Endothelial cell of umbilical vein (primary cell): ENCODE measurements at regions not wholly inside any gene's neighbourhood (a gene's known extent, or its start where the extent isn't known, plus 50 kb on each side); places are given as distances from the start of the nearest gene placed in this dataset.

Experiments used
- BruUV-seq: library from RNA; stranded (reverse); fragments of 400-500 nt; replicated peaks from 2 replicates; lab custom pipeline; 2021; lab: Mats Ljungman, UMichigan
- CTCF ChIA-PET: fragments of 300-600, 350-600 bp; sonication (Branson Sonifier 250); formaldehyde crosslinking; loops from one replicate; lab custom pipeline; 2021; ENCODE audit warnings: antibody characterized with exemption, inconsistent platforms; lab: Charles Lee
- POLR2A ChIA-PET: fragments of 300-600, 350-600 bp; sonication (Branson Sonifier 250); formaldehyde crosslinking; loops from one replicate; lab custom pipeline; 2021; ENCODE audit warnings: antibody characterized with exemption, inconsistent platforms; lab: Charles Lee
- DNase-seq: peaks from one replicate; pipeline ENCODE4 v3.0.0-alpha.2; 2011; ENCODE audit warnings: low read depth, low spot score
- FAIRE-seq: peaks from 2 replicates; lab custom pipeline; 2011; peaks lifted over from hg19 to GRCh38; lab: Jason Lieb, UNC
- H2AFZ ChIP-seq: 2 replicates; pipeline ENCODE4 v1.6.0; 2012; ENCODE audit warnings: low read depth, low read length, control low read depth, inconsistent platforms
- H3K27ac ChIP-seq: 2 replicates; pipeline ENCODE4 v1.5.1; 2011; ENCODE audit warnings: low read depth, mild to moderate bottlenecking, control low read depth, low read length, moderate library complexity; ENCODE audit not compliant: insufficient read depth
- H3K27me3 ChIP-seq, 2 experiments: 2 replicates each; pipeline versions ENCODE4 v1.6.0 to v1.6.1; 2011; ENCODE audit warnings: low read length in 2 of 2, mixed read lengths in 1 of 2; ENCODE audit not compliant: control insufficient read depth in 2 of 2, insufficient read depth in 2 of 2
- H3K36me3 ChIP-seq, 2 experiments: 2 replicates in 1 of 2; 3 replicates in 1 of 2; pipeline ENCODE4 v1.5.1; 2011; ENCODE audit warnings: low read length in 2 of 2, mild to moderate bottlenecking in 1 of 2, moderate library complexity in 1 of 2; ENCODE audit not compliant: control insufficient read depth in 2 of 2, insufficient read depth in 2 of 2; ENCODE audit errors: extremely low read depth in 1 of 2
- H3K4me1 ChIP-seq: 3 replicates; pipeline ENCODE4 v1.5.1; 2011; ENCODE audit warnings: mild to moderate bottlenecking, low read length; ENCODE audit not compliant: control insufficient read depth, insufficient read depth; ENCODE audit errors: extremely low read depth
- H3K4me2 ChIP-seq: 2 replicates; pipeline ENCODE4 v1.6.1; 2011; ENCODE audit warnings: low read length, control low read depth, mixed read lengths; ENCODE audit not compliant: insufficient read depth
- H3K4me3 ChIP-seq, 3 experiments: fragments of 200-600 bp in 1 of 3; sonication (generic), shearing (Covaris generic) in 1 of 3; replicated peaks in 1 of 3; 2 replicates each; pipeline ENCODE4 v1.5.1; 2011 to 2016; ENCODE audit warnings: control low read depth in 3 of 3, low read length in 3 of 3, mild to moderate bottlenecking in 2 of 3, inconsistent platforms in 1 of 3, low read depth in 1 of 3, moderate library complexity in 1 of 3; ENCODE audit not compliant: insufficient read depth in 1 of 3
- H3K79me2 ChIP-seq: 2 replicates; pipeline ENCODE4 v1.6.0; 2012; ENCODE audit warnings: low read length, inconsistent platforms; ENCODE audit not compliant: control insufficient read depth, insufficient read depth
- H3K9ac ChIP-seq: replicated peaks from 2 replicates; pipeline ENCODE3; 2011; ENCODE audit warnings: low read length, control low read depth; ENCODE audit not compliant: insufficient read depth; ENCODE audit errors: extremely low read depth
- H3K9me1 ChIP-seq: replicated peaks from 3 replicates; pipeline ENCODE4 v1.6.0; 2011; ENCODE audit warnings: mild to moderate bottlenecking, low read length; ENCODE audit not compliant: control insufficient read depth, insufficient read depth; ENCODE audit errors: extremely low read depth
- H3K9me3 ChIP-seq: replicated peaks from 2 replicates; pipeline ENCODE4 v1.5.1; 2012; ENCODE audit warnings: low read length, inconsistent platforms; ENCODE audit not compliant: control insufficient read depth, insufficient read depth
- H4K20me1 ChIP-seq: replicated peaks from 2 replicates; pipeline ENCODE3; 2011; ENCODE audit warnings: mild to moderate bottlenecking, low read length; ENCODE audit not compliant: control insufficient read depth, insufficient read depth; ENCODE audit errors: extremely low read depth
- FOS ChIP-seq: IDR thresholded peaks from 2 replicates; pipeline ENCODE4 v1.6.1; 2011; ENCODE audit warnings: mild to moderate bottlenecking, low read length, moderate library complexity, borderline replicate concordance; ENCODE audit not compliant: insufficient read depth
- GATA2 ChIP-seq: IDR thresholded peaks from 2 replicates; pipeline ENCODE4 v1.7.0; 2011; ENCODE audit warnings: low read depth, mild to moderate bottlenecking, moderate library complexity, mixed read lengths, low read length; ENCODE audit not compliant: insufficient read length, insufficient read depth
- JUN ChIP-seq: IDR thresholded peaks from 2 replicates; pipeline ENCODE4 v1.6.1; 2011; ENCODE audit warnings: borderline replicate concordance, low read depth; ENCODE audit not compliant: insufficient read length, insufficient read depth
- dilution Hi-C: fragments of 300-500 bp; cut with MboI; formaldehyde crosslinking; loops from one replicate; pipeline ENCODE4 v1.15.0; 2019; ENCODE audit warnings: low sequenced_read_pairs; ENCODE audit not compliant: extremely low pct_ligation_motif_present
- intact Hi-C: fragments of 100-400 bp; cut with micrococcal nuclease; formaldehyde crosslinking; loops from one replicate; pipeline ENCODE4 v1.10.0; 2022

DNA sequence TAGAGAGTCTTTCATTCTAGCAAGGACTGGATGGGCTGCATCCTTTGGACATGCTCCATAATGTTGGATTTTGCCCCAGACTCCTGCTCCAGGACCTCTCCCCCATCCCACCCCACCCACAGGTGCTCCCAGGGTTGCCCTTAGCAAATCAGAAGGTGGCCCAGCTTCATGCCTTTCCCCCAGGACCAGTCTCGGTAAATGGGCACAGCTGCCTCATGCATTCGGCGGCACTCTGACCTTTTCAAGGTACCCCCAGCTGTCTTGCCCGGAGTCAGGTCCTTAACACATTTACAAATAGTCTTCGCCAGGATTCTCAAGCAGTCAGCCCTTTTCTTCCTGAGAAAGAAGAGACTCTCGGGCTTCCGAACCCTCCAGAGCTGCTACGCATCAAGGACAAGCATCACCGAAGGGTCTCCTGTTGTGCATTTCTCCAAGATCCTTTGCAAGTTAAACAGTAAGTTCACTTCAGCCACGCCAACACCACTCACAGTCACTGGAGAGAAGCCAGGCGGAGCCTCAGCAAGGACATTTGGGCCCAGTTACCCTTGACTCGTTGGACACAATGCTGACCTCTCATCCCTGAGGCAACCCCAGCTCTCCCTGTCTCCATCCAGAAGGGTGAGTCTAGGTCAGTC is 287.8 kb downstream of the FAM43A start:
- intact Hi-C loops = no loop called here
- Histone ChIP-seq H3K79me2 (no peaks in the 10 kb centered on the region), H2AFZ (no peak overlapping the region), H3K27ac (no peak overlapping the region), H3K4me2 (no peak overlapping the region), H3K27me3 (no peaks in the 10 kb centered on the region), H3K36me3 (no peaks in the 10 kb centered on the region), H4K20me1 (no peaks in the 10 kb centered on the region), H3K9ac (no peak overlapping the region), H3K4me3 (no peak overlapping the region), H3K4me1 (no peaks in the 10 kb centered on the region), H3K9me3 (no peaks in the 10 kb centered on the region), H3K9me1 (no peaks in the 10 kb centered on the region)
- DNase-seq = no peak
- BruUV-seq = no TSS peak
- POLR2A ChIA-PET = no interaction called here
- CTCF ChIA-PET = no interaction called here
- no peak for FAIRE-seq
- TF ChIP-seq JUN = no peak
- dilution Hi-C loops = no loop called here

DNA sequence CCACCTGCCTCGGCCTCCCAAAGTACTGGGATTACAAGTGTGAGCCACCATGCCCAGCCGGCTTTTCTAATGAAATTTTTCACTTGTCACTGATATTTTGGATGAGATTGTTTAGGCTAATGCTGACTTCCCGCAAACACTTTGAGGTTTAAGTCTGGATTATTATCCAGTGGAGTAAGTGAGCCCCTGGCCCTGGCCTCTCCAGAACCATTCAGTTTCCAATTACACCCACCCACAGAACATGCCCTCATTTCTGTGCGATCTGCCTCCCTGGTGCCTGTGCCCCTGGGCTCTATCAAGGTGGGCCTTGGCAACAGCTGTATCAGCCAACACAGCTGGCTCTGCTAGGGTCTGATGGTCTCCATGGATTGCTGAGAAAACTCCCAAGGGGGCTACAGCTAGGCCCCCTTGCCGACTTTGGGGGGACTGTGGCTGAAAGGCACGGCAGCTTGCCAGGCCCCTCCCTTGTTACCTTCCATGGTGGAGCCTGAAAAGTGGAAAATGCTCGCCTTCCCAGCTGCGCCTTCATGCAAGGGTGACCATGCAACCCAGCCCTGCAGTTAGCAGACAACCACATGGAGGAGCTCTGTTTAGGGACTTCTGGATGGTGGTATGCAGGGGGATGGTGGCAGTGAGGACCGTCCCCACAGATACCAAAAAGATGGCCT is 288.9 kb downstream of the FAM43A start:
- DNase-seq (no peak), FAIRE-seq (no peak)
- Histone ChIP-seq H3K79me2 (no peaks in the 10 kb centered on the region), H3K9me3 (no peaks in the 10 kb centered on the region), H3K9me1 (no peaks in the 10 kb centered on the region), H3K4me2 (no peak overlapping the region), H3K27ac (no peak overlapping the region), H2AFZ (no peak overlapping the region), H3K9ac (no peak overlapping the region), H3K4me1 (no peaks in the 10 kb centered on the region), H4K20me1 (no peaks in the 10 kb centered on the region), H3K36me3 (no peaks in the 10 kb centered on the region), H3K4me3 (no peak overlapping the region), H3K27me3 (no peaks in the 10 kb centered on the region)
- no peak for TF ChIP-seq FOS
- no peak for TF ChIP-seq GATA2
- POLR2A ChIA-PET = no interaction called here
- intact Hi-C loops (no loop called here), dilution Hi-C loops (no loop called here)
- BruUV-seq = no TSS peak
- CTCF ChIA-PET = no interaction called here
